K562 (cell line): ENCODE measurements at regions not wholly inside any gene's neighbourhood (a gene's known extent, or its start where the extent isn't known, plus 50 kb on each side); places are given as distances from the start of the nearest gene placed in this dataset.

Experiments
- ATAC-seq: fragments of 200-7000 bp; cut with Tn5 transposase; 3 replicates; pipeline ENCODE4 v1.9.1; 2020; ENCODE audit warnings: moderate library complexity
- BruUV-seq: library from RNA; stranded (reverse); fragments of 400-500 nt; replicated peaks from 2 replicates; lab custom pipeline; 2021; lab: Mats Ljungman, UMichigan
- CTCF ChIA-PET: fragments of 300-600 bp; formaldehyde crosslinking; extraction: SDS; loops from one replicate; lab custom pipeline; 2021; ENCODE audit warnings: low intra/inter-chr PET ratio; lab: Yijun Ruan, JAX
- POLR2A ChIA-PET: fragments of 300-600, 350-650 bp; sonication (Branson Sonifier 250); formaldehyde crosslinking; extraction: SDS; loops from one replicate; lab custom pipeline; 2021; ENCODE audit warnings: antibody characterized with exemption, inconsistent platforms; lab: Yijun Ruan, JAX
- DNase-seq, 4 experiments: peaks; one replicate each; pipeline versions ENCODE4 v3.0.0 to v3.0.0-alpha.2; 2011 to 2018; ENCODE audit warnings: low spot score in 3 of 4, mixed read lengths in 3 of 4; ENCODE audit errors: extremely low read depth in 1 of 4
- FAIRE-seq: peaks from 2 replicates; lab custom pipeline; 2011; peaks lifted over from hg19 to GRCh38; lab: Jason Lieb, UNC
- H2AFZ ChIP-seq: 2 replicates; pipeline ENCODE4 v1.6.0; 2011; ENCODE audit warnings: low read depth, low read length, control low read depth, inconsistent platforms
- H3K27ac ChIP-seq: fragments of 200-600 bp; 3 replicates; pipeline ENCODE4 v1.8.0; 2011; ENCODE audit warnings: low read depth, mild to moderate bottlenecking, control low read depth, inconsistent platforms, low read length, moderate library complexity, mixed read lengths; ENCODE audit errors: extremely low read depth
- H3K27me3 ChIP-seq, 2 experiments: fragments of 300-600 bp in 1 of 2; 2 replicates in 1 of 2; 3 replicates in 1 of 2; pipeline versions ENCODE4 v1.6.0 to v1.8.0; 2011; ENCODE audit warnings: inconsistent platforms in 2 of 2, low read length in 2 of 2, mild to moderate bottlenecking in 1 of 2, mixed read lengths in 1 of 2, moderate library complexity in 1 of 2; ENCODE audit not compliant: control insufficient read depth in 2 of 2, insufficient read depth in 2 of 2
- H3K36me3 ChIP-seq: fragments of 300-600 bp; 3 replicates; pipeline ENCODE4 v1.8.0; 2011; ENCODE audit warnings: mild to moderate bottlenecking, low read length, inconsistent platforms; ENCODE audit not compliant: control insufficient read depth, insufficient read depth
- H3K4me1 ChIP-seq, 2 experiments: fragments of 200-600 bp in 1 of 2; replicated peaks in 1 of 2; 2 replicates in 1 of 2; 3 replicates in 1 of 2; pipeline versions ENCODE4 v1.5.1 to v1.8.0; 2011; ENCODE audit warnings: inconsistent platforms in 2 of 2, low read length in 2 of 2, mild to moderate bottlenecking in 1 of 2, mixed read lengths in 1 of 2, moderate library complexity in 1 of 2; ENCODE audit not compliant: control insufficient read depth in 2 of 2, insufficient read depth in 2 of 2
- H3K4me2 ChIP-seq: 2 replicates; pipeline ENCODE4 v1.6.1; 2011; ENCODE audit warnings: low read length, control low read depth, inconsistent platforms, mixed read lengths; ENCODE audit not compliant: insufficient read depth
- H3K4me3 ChIP-seq: fragments of 200-600 bp; sonication (generic), shearing (Covaris generic); 2 replicates; pipeline ENCODE4 v1.5.1; 2016; ENCODE audit warnings: control low read depth, inconsistent platforms
- H3K79me2 ChIP-seq: fragments of 200-600 bp; 3 replicates; pipeline ENCODE4 v1.8.0; 2011; ENCODE audit warnings: low read length, inconsistent platforms; ENCODE audit not compliant: control insufficient read depth, insufficient read depth
- H3K9ac ChIP-seq, 2 experiments: 2 replicates each; pipeline versions ENCODE4 v1.6.0 to v1.6.1; 2011; ENCODE audit warnings: low read depth in 2 of 2, low read length in 2 of 2, control low read depth in 1 of 2, inconsistent platforms in 1 of 2, mild to moderate bottlenecking in 1 of 2, mixed read lengths in 1 of 2; ENCODE audit not compliant: insufficient read depth in 1 of 2
- H3K9me1 ChIP-seq: one replicate; pipeline ENCODE4 v1.6.0; 2011; ENCODE audit warnings: inconsistent platforms, mild to moderate bottlenecking, low read length, moderate library complexity; ENCODE audit not compliant: control insufficient read depth, insufficient read depth
- H3K9me3 ChIP-seq: replicated peaks from 2 replicates; pipeline ENCODE4 v1.5.1; 2011; ENCODE audit warnings: low read depth, low read length, inconsistent platforms; ENCODE audit not compliant: control insufficient read depth, insufficient read depth
- H4K20me1 ChIP-seq: replicated peaks from 2 replicates; pipeline ENCODE4 v1.6.1; 2011; ENCODE audit warnings: low read length, inconsistent platforms, mixed read lengths; ENCODE audit not compliant: control insufficient read depth, insufficient read depth
- ARID3B ChIP-seq: fragments of 250-450 bp; sonication (Bioruptor Pico); IDR thresholded peaks from 2 replicates; pipeline ENCODE4 v1.4.0; 2020; ENCODE audit warnings: borderline replicate concordance
- GTF2A2 ChIP-seq: IDR thresholded peaks from 2 replicates; pipeline ENCODE4 v1.6.1; 2016; ENCODE audit warnings: mild to moderate bottlenecking, missing genetic modification characterization, missing compliant biosample characterization
- PYGO2 ChIP-seq: fragments of 450-650 bp; IDR thresholded peaks from 2 replicates; pipeline ENCODE4 v1.6.1; 2016; ENCODE audit warnings: mild to moderate bottlenecking, missing genetic modification characterization, moderate library complexity, missing compliant biosample characterization
- ZNF408 ChIP-seq: fragments of 250-450 bp; sonication (Bioruptor Pico); IDR thresholded peaks from 2 replicates; pipeline ENCODE4 v1.4.0; 2020; ENCODE audit warnings: low read depth, mild to moderate bottlenecking, moderate library complexity
- ZNF695 ChIP-seq: fragments of 450-650 bp; formaldehyde crosslinking; IDR thresholded peaks from 2 replicates; pipeline ENCODE4 v1.4.0; 2020; ENCODE audit warnings: mild to moderate bottlenecking, moderate library complexity
- ZNF766 ChIP-seq: fragments of 200-800 bp; sonication (Bioruptor generic); conservative IDR thresholded peaks from 2 replicates; pipeline ENCODE4 v1.6.1; 2016; ENCODE audit warnings: missing genetic modification characterization, missing compliant biosample characterization
- WGBS: fragments of 100-300 bp; shearing (Covaris generic); methylation state at CpG from one replicate; pipeline ENCODE4 v1.1.6; 2016; ENCODE audit warnings: low coverage, mixed read lengths; ENCODE audit not compliant: insufficient coverage; ENCODE audit errors: missing lambda C conversion rate; 5-methylcytosine and 5-hydroxymethylcytosine counted together
- in situ Hi-C: fragments of 300-500 bp; cut with MboI; formaldehyde crosslinking; loops from 4 replicates; pipeline ENCODE4 v1.15.0; 2018; ENCODE audit warnings: inconsistent platforms, mixed read lengths
- intact Hi-C: fragments of 100-400 bp; cut with micrococcal nuclease; formaldehyde crosslinking; loops from 2 replicates; pipeline ENCODE4 v1.14.2; 2022

GRCh38 chr7:18353339-18353738 is 142.2 kb upstream of the HDAC9 start:
- H3K9ac ChIP-seq: no peak overlapping the region
- TF ChIP-seq ARID3B (CRISPR knock-in tag) (no peak), ZNF695 (no peak), ZNF408 (CRISPR knock-in tag) (no peak), PYGO2 (no peak), ZNF766 (CRISPR knock-in tag) (no peak), GTF2A2 (no peak)
- TF ChIP-seq, all 486 proteins: peak for 0
- no peaks in the 10 kb centered on the region for H3K9me3 ChIP-seq
- H2AFZ ChIP-seq: no peak overlapping the region
- in situ Hi-C loops: loop anchor here (25.0 kb wide), 1 partner anchor 1309 kb away; no protein-coding TSS in a partner anchor
- no peak for DNase-seq
- no peak overlapping the region for H3K4me2 ChIP-seq
- no TSS peak for BruUV-seq
- no peaks in the 10 kb centered on the region for H4K20me1 ChIP-seq
- 2% methylated on average over 3 of the region's 3 CpGs for WGBS
- H3K4me1 ChIP-seq: no peaks in the 10 kb centered on the region
- no peak for ATAC-seq
- intact Hi-C loops: loop anchor here (5.0 kb wide), 1 partner anchor 314 kb away; no protein-coding TSS in a partner anchor
- no peaks in the 10 kb centered on the region for H3K79me2 ChIP-seq
- no peak overlapping the region for H3K4me3 ChIP-seq
- no peak for FAIRE-seq
- H3K27me3 ChIP-seq: no peaks in the 10 kb centered on the region
- H3K36me3 ChIP-seq: no peaks in the 10 kb centered on the region
- no peak overlapping the region for H3K27ac ChIP-seq
- ChIA-PET POLR2A (no interaction called here), CTCF (interaction anchor here (0.5 kb wide), 1 partner anchor 623 kb away, joined by 3 read pairs; no protein-coding TSS in a partner anchor)
- no peaks in the 10 kb centered on the region for H3K9me1 ChIP-seq
